ENCODE measurements at regions not wholly inside any gene's neighbourhood (a gene's known extent, or its start where the extent isn't known, plus 50 kb on each side); places are given as distances from the start of the nearest gene placed in this dataset.
"Not testable (repeated sequence)": the region's sequence is repeated elsewhere in the genome, so short reads cannot be mapped to it uniquely, and the experiment has no call there.

- no peak for DNase-seq
- no peak for ATAC-seq
These were observed 1533.3 kb upstream of the WWC1 start for GRCh38 chr5:166758151-166758550.

GRCh38 chr5:166767858-166768257 is 1523.6 kb upstream of the WWC1 start:
- no peak for DNase-seq
- no peak for ATAC-seq

- no peak for DNase-seq
- no peak for ATAC-seq
These were observed 1522.9 kb upstream of the WWC1 start for GRCh38 chr5:166768536-166768935.

- DNase-seq (no peak), ATAC-seq (no peak)
These were observed 1518.7 kb upstream of the WWC1 start for GRCh38 chr5:166772770-166773169.

- ATAC-seq (no peak), DNase-seq (no peak)
These were observed 1509.7 kb upstream of the WWC1 start for GRCh38 chr5:166781737-166782136.

GRCh38 chr5:166784545-166785078 is 1506.8 kb upstream of the WWC1 start:
- no peak for ATAC-seq
- DNase-seq: no peak

GRCh38 chr5:166786178-166786577 is 1505.3 kb upstream of the WWC1 start:
- no peak for DNase-seq
- ATAC-seq: no peak

GRCh38 chr5:166786889-166787288 is 1504.6 kb upstream of the WWC1 start:
- DNase-seq (no peak), ATAC-seq (no peak)

- ATAC-seq (no peak), DNase-seq (no peak)
These were observed 1503.4 kb upstream of the WWC1 start for GRCh38 chr5:166788050-166788449.

- DNase-seq (no peak), ATAC-seq (no peak)
These were observed 1495.7 kb upstream of the WWC1 start for GRCh38 chr5:166795756-166796155.

- no peak for ATAC-seq
- DNase-seq: no peak
These were observed 1488.4 kb upstream of the WWC1 start for GRCh38 chr5:166803058-166803457.

- ATAC-seq, DNase-seq: not testable (repeated sequence)
These were observed 1487.2 kb upstream of the WWC1 start for GRCh38 chr5:166804223-166804622.

GRCh38 chr5:166804693-166805092 is 1486.8 kb upstream of the WWC1 start:
- not testable (repeated sequence) for ATAC-seq, DNase-seq

GRCh38 chr5:166810093-166810658 is 1481.3 kb upstream of the WWC1 start:
- not testable (repeated sequence) for ATAC-seq, DNase-seq

GRCh38 chr5:166810721-166811120 is 1480.7 kb upstream of the WWC1 start:
- DNase-seq (no peak), ATAC-seq (no peak)

- DNase-seq: no peak
- ATAC-seq: no peak
These were observed 1468.1 kb upstream of the WWC1 start for GRCh38 chr5:166823360-166823759.

GRCh38 chr5:166834246-166834645 is 1457.2 kb upstream of the WWC1 start:
- DNase-seq (no peak), ATAC-seq (no peak)

- ATAC-seq: no peak
- DNase-seq: no peak
These were observed 1446.4 kb upstream of the WWC1 start for GRCh38 chr5:166845044-166845443.

- DNase-seq (no peak), ATAC-seq (no peak)
These were observed 1434.7 kb upstream of the WWC1 start for GRCh38 chr5:166856791-166857190.

- DNase-seq: no peak
These were observed 1431.0 kb upstream of the WWC1 start for GRCh38 chr5:166860426-166860825.

GRCh38 chr5:166862581-166862980 is 1428.9 kb upstream of the WWC1 start:
- ATAC-seq: no peak
- DNase-seq: no peak

More at GRCh38 chr5:166860426-166860825, 1431.0 kb upstream of the WWC1 start:
- no peak for ATAC-seq

GRCh38 chr5:166865206-166865605 is 1426.2 kb upstream of the WWC1 start:
- ATAC-seq: no peak

GRCh38 chr5:166880456-166880855 is 1411.0 kb upstream of the WWC1 start:
- DNase-seq (no peak), ATAC-seq (no peak)

More at GRCh38 chr5:166865206-166865605, 1426.2 kb upstream of the WWC1 start:
- DNase-seq: no peak

GRCh38 chr5:166881802-166882201 is 1409.6 kb upstream of the WWC1 start:
- no peak for ATAC-seq
- DNase-seq: no peak
